SK-N-SH (cell line): ENCODE measurements at regions not wholly inside any gene's neighbourhood (a gene's known extent, or its start where the extent isn't known, plus 50 kb on each side); places are given as distances from the start of the nearest gene placed in this dataset.

ENCODE experiments used
- CTCF ChIA-PET: fragments of 300-600, 350-600 bp; formaldehyde crosslinking; extraction: SDS; loops from one replicate; lab custom pipeline; 2021; lab: Yijun Ruan, JAX
- POLR2A ChIA-PET: fragments of 350-600 bp; sonication (Branson Sonifier 250); formaldehyde crosslinking; extraction: SDS; loops from one replicate; lab custom pipeline; 2020; ENCODE audit warnings: antibody characterized with exemption, inconsistent platforms; lab: Yijun Ruan, JAX
- DNase-seq: peaks from one replicate; pipeline ENCODE4 v3.0.0; 2012
- H2AFZ ChIP-seq: fragments of 200-600 bp; sonication (generic); 2 replicates; pipeline ENCODE4 v1.8.1; 2016; ENCODE audit warnings: antibody characterized with exemption, mild to moderate bottlenecking, low read depth
- H3F3A ChIP-seq: fragments of 200-600 bp; sonication (generic); replicated peaks from 2 replicates; pipeline ENCODE3; 2016; ENCODE audit warnings: antibody characterized with exemption, mild to moderate bottlenecking; ENCODE audit not compliant: insufficient read depth
- H3K27ac ChIP-seq, 2 experiments: fragments of 200-500 bp in 1 of 2; fragments of 200-600 bp in 1 of 2; sonication (Bioruptor generic) in 1 of 2; sonication (generic), shearing (Covaris generic) in 1 of 2; 2 replicates each; pipeline versions ENCODE4 v1.5.1 to v1.6.1; 2014 to 2016; ENCODE audit warnings: low read depth in 2 of 2, inconsistent platforms in 1 of 2, low read length in 1 of 2, mild to moderate bottlenecking in 1 of 2, mixed read lengths in 1 of 2
- H3K27me3 ChIP-seq: fragments of 200-600 bp; sonication (generic), shearing (Covaris generic); 2 replicates; pipeline ENCODE4 v1.6.1; 2016; ENCODE audit warnings: mixed run types; ENCODE audit not compliant: insufficient read depth
- H3K36me3 ChIP-seq, 2 experiments: fragments of 200-500 bp in 1 of 2; fragments of 200-600 bp in 1 of 2; sonication (Bioruptor generic) in 1 of 2; sonication (generic) in 1 of 2; replicated peaks in 1 of 2; 2 replicates each; pipeline versions ENCODE3 to v1.5.1; 2014 to 2016; ENCODE audit warnings: low read length in 1 of 2, mild to moderate bottlenecking in 1 of 2; ENCODE audit not compliant: insufficient read depth in 2 of 2, control insufficient read depth in 1 of 2
- H3K4me1 ChIP-seq, 2 experiments: fragments of 200-500 bp in 1 of 2; fragments of 200-600 bp in 1 of 2; sonication (Bioruptor generic) in 1 of 2; sonication (generic), shearing (Covaris generic) in 1 of 2; 2 replicates each; pipeline versions ENCODE4 v1.5.1 to v1.6.1; 2014 to 2016; ENCODE audit warnings: low read depth in 1 of 2, low read length in 1 of 2, mixed run types in 1 of 2; ENCODE audit not compliant: insufficient read depth in 2 of 2, control insufficient read depth in 1 of 2
- H3K4me2 ChIP-seq: fragments of 200-600 bp; sonication (generic), shearing (Covaris generic); 2 replicates; pipeline ENCODE4 v1.6.1; 2017; ENCODE audit warnings: mixed run types
- H3K4me3 ChIP-seq, 2 experiments: fragments of 200-500 bp in 1 of 2; fragments of 200-600 bp in 1 of 2; sonication (Bioruptor generic) in 1 of 2; sonication (generic), shearing (Covaris generic) in 1 of 2; 2 replicates each; pipeline versions ENCODE4 v1.5.1 to v1.8.1; 2014 to 2016; ENCODE audit warnings: low read depth in 2 of 2, inconsistent platforms in 1 of 2, low read length in 1 of 2, mild to moderate bottlenecking in 1 of 2, mixed read lengths in 1 of 2, moderate library complexity in 1 of 2
- H3K79me2 ChIP-seq: fragments of 200-600 bp; sonication (generic); 2 replicates; pipeline ENCODE4 v1.8.1; 2017; ENCODE audit warnings: mild to moderate bottlenecking; ENCODE audit not compliant: insufficient read depth
- H3K9ac ChIP-seq: fragments of 200-600 bp; sonication (generic); 2 replicates; pipeline ENCODE4 v1.6.1; 2017; ENCODE audit warnings: mixed run types
- H3K9me2 ChIP-seq: fragments of 200-600 bp; sonication (generic); 2 replicates; pipeline ENCODE4 v1.6.1; 2017; ENCODE audit warnings: mixed run types
- H3K9me3 ChIP-seq: fragments of 200-600 bp; sonication (generic); 2 replicates; pipeline ENCODE4 v1.6.1; 2017; ENCODE audit warnings: mixed run types, mild to moderate bottlenecking, moderate library complexity
- H4K20me1 ChIP-seq: fragments of 200-600 bp; sonication (generic); 2 replicates; pipeline ENCODE4 v1.6.1; 2017; ENCODE audit warnings: mild to moderate bottlenecking, mixed run types; ENCODE audit not compliant: insufficient read depth
- CTCF ChIP-seq: fragments of 200-600 bp; sonication (generic); IDR thresholded peaks from 2 replicates; pipeline ENCODE4 v1.6.1; 2017; ENCODE audit warnings: antibody characterized with exemption, mild to moderate bottlenecking, moderate library complexity
- ELF1 ChIP-seq: IDR thresholded peaks from 2 replicates; pipeline ENCODE4 v1.4.0; 2012
- FOSL2 ChIP-seq: IDR thresholded peaks from 2 replicates; pipeline ENCODE4 v1.4.0; 2012; ENCODE audit warnings: low read depth, mild to moderate bottlenecking, moderate library complexity, borderline replicate concordance
- FOXJ3 ChIP-seq: sonication (generic); formaldehyde crosslinking; IDR thresholded peaks from 2 replicates; pipeline ENCODE4 v1.5.1; 2020; ENCODE audit warnings: mild to moderate bottlenecking, missing genetic modification reagents
- IRF3 ChIP-seq: fragments of 150-350 bp; IDR thresholded peaks from 2 replicates; pipeline ENCODE4 v1.6.1; 2016; ENCODE audit warnings: mild to moderate bottlenecking, low read depth, low read length
- JUND ChIP-seq: IDR thresholded peaks from 2 replicates; pipeline ENCODE4 v1.4.0; 2012
- MAX ChIP-seq: IDR thresholded peaks from 2 replicates; pipeline ENCODE4 v1.4.0; 2012; ENCODE audit warnings: low read depth
- NFIC ChIP-seq: IDR thresholded peaks from 2 replicates; pipeline ENCODE4 v1.4.0; 2012; ENCODE audit warnings: borderline replicate concordance
- PBX3 ChIP-seq: IDR thresholded peaks from 2 replicates; pipeline ENCODE4; 2012
- RCOR1 ChIP-seq: fragments of 150-350 bp; IDR thresholded peaks from 2 replicates; pipeline ENCODE4 v1.6.1; 2017; ENCODE audit warnings: antibody characterized with exemption, low read length
- REST ChIP-seq: IDR thresholded peaks from 2 replicates; pipeline ENCODE4 v1.6.1; 2012; ENCODE audit warnings: mild to moderate bottlenecking, low read depth, low read length, moderate library complexity
- RFX5 ChIP-seq: IDR thresholded peaks from 2 replicates; pipeline ENCODE4 v1.6.1; 2012; ENCODE audit warnings: mild to moderate bottlenecking, improper control_type of control experiment, low read length
- RXRA ChIP-seq: IDR thresholded peaks from 2 replicates; pipeline ENCODE4 v1.4.0; 2012; ENCODE audit warnings: low read depth, mild to moderate bottlenecking, borderline replicate concordance
- SIN3A ChIP-seq: IDR thresholded peaks from 2 replicates; pipeline ENCODE4 v1.6.1; 2012; ENCODE audit warnings: low read depth, mild to moderate bottlenecking, low read length, moderate library complexity, borderline replicate concordance
- TAF1 ChIP-seq: IDR thresholded peaks from 2 replicates; pipeline ENCODE4 v1.6.1; 2012; ENCODE audit warnings: low read depth, mild to moderate bottlenecking, low read length, moderate library complexity, borderline replicate concordance
- YY1 ChIP-seq: IDR thresholded peaks from 2 replicates; pipeline ENCODE4 v1.4.0; 2012; ENCODE audit warnings: low read depth, mild to moderate bottlenecking
- ZBTB33 ChIP-seq: IDR thresholded peaks from 2 replicates; pipeline ENCODE4 v1.4.0; 2012; ENCODE audit warnings: low read depth, borderline replicate concordance

GRCh38 chr6:141131616-141132015 is 1001.1 kb upstream of the GJE1 start (continued):
- no peak for TF ChIP-seq IRF3

- Histone ChIP-seq H3K9me2 (no peaks in the 10 kb centered on the region), H3K27ac (no peak overlapping the region), H3K4me2 (no peak overlapping the region), H3F3A (no peaks in the 10 kb centered on the region), H3K9me3 (no peaks in the 10 kb centered on the region), H3K4me3 (no peak overlapping the region), H3K27me3 (0 out of 2 replicates have a peak, but pooled peaks cover 4% of the 10 kb centered on the region), H3K79me2 (no peaks in the 10 kb centered on the region), H3K36me3 (no peaks in the 10 kb centered on the region), H4K20me1 (no peaks in the 10 kb centered on the region), H3K4me1 (no peaks in the 10 kb centered on the region), H3K9ac (no peak overlapping the region), H2AFZ (no peak overlapping the region)
- no peak for DNase-seq
- TF ChIP-seq RFX5: no peak
- ChIA-PET POLR2A (no interaction called here), CTCF (no interaction called here)
Measured at GRCh38 chr6:141123497-141123896, 1009.2 kb upstream of the GJE1 start.

- Histone ChIP-seq H3K27me3 (no peaks in the 10 kb centered on the region), H4K20me1 (no peaks in the 10 kb centered on the region), H3F3A (no peaks in the 10 kb centered on the region), H3K4me1 (no peaks in the 10 kb centered on the region), H3K79me2 (no peaks in the 10 kb centered on the region), H3K27ac (no peak overlapping the region), H3K4me2 (no peak overlapping the region), H3K9me3 (no peaks in the 10 kb centered on the region), H3K9ac (no peak overlapping the region), H3K4me3 (no peak overlapping the region), H3K9me2 (no peaks in the 10 kb centered on the region), H2AFZ (no peak overlapping the region), H3K36me3 (no peaks in the 10 kb centered on the region)
- ChIA-PET CTCF (no interaction called here), POLR2A (no interaction called here)
- TF ChIP-seq RXRA: no peak
- TF ChIP-seq ZBTB33: no peak
- TF ChIP-seq RCOR1: no peak
- no peak for TF ChIP-seq FOXJ3 (CRISPR knock-in tag)
- TF ChIP-seq MAX: no peak
- TF ChIP-seq PBX3: no peak
- TF ChIP-seq ELF1: no peak
- TF ChIP-seq JUND: no peak
- no peak for TF ChIP-seq CTCF
- TF ChIP-seq SIN3A: no peak
- TF ChIP-seq FOSL2: no peak
- TF ChIP-seq YY1: no peak
- no peak for TF ChIP-seq RFX5
- TF ChIP-seq TAF1: no peak
- TF ChIP-seq REST: no peak
- TF ChIP-seq NFIC: no peak
- no peak for DNase-seq
Measured at GRCh38 chr6:141123049-141123448, 1009.7 kb upstream of the GJE1 start.
